ENCODE measurements at regions not wholly inside any gene's neighbourhood (a gene's known extent, or its start where the extent isn't known, plus 50 kb on each side); places are given as distances from the start of the nearest gene placed in this dataset.

DNA sequence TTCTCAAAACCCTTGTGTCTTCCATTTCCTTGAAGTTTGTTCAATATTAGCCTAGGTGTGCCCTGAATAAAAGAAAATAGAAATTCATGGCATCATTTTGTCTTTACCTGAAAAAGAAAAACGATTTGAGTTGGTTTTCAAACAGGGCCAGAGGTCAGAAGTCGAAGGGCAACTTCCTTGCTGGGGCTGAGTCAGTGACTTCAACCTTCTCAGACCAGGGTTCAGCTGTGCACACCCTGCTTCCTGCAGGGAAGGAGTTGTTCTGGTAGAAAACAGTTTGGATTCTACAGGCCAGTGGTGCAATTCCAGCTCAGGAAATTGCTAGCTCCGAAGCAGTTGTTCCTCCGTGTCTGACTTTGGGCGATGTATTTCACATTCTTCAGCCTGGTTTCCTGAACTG lies 132.1 kb upstream of the SLC30A5 start:
- no peak overlapping the region for H3K4me3 Mint-ChIP-seq
- H3K36me3 Mint-ChIP-seq, result no peaks in the 10 kb centered on the region
- Histone ChIP-seq H3K27ac (ENCODE audit: low read length) (no peak overlapping the region), H3K4me1 (ENCODE audit: control insufficient read depth, insufficient read depth, low read length) (no peaks in the 10 kb centered on the region), H3K36me3 (ENCODE audit: control insufficient read depth, insufficient read depth, low read length) (no peaks in the 10 kb centered on the region), H3K4me3 (ENCODE audit: low read length) (no peak overlapping the region), H3K27me3 (ENCODE audit: control insufficient read depth, insufficient read depth, low read length) (no peaks in the 10 kb centered on the region), H3K9me3 (ENCODE audit: control insufficient read depth, insufficient read depth, low read length) (no peaks in the 10 kb centered on the region)
- peaks cover 0 to 2% of the 10 kb centered on the region in 2 donors for H3K27me3 Mint-ChIP-seq (ENCODE audit: low read depth in 2 of 2)
- H3K9me3 Mint-ChIP-seq, result no peaks in the 10 kb centered on the region
- DNase-seq (no peak), ATAC-seq (no peak)
- WGBS (ENCODE audit: insufficient coverage), result 87% methylated on average over 5 of the region's 5 CpGs
- H3K4me1 Mint-ChIP-seq, result no peaks in the 10 kb centered on the region
- intact Hi-C loops (cut with micrococcal nuclease), result loop anchor here (5.0 kb wide), 1 partner anchor 674 kb away; no protein-coding TSS in a partner anchor
- H3K27ac Mint-ChIP-seq, result no peak overlapping the region
- TF ChIP-seq, protein P1, sequence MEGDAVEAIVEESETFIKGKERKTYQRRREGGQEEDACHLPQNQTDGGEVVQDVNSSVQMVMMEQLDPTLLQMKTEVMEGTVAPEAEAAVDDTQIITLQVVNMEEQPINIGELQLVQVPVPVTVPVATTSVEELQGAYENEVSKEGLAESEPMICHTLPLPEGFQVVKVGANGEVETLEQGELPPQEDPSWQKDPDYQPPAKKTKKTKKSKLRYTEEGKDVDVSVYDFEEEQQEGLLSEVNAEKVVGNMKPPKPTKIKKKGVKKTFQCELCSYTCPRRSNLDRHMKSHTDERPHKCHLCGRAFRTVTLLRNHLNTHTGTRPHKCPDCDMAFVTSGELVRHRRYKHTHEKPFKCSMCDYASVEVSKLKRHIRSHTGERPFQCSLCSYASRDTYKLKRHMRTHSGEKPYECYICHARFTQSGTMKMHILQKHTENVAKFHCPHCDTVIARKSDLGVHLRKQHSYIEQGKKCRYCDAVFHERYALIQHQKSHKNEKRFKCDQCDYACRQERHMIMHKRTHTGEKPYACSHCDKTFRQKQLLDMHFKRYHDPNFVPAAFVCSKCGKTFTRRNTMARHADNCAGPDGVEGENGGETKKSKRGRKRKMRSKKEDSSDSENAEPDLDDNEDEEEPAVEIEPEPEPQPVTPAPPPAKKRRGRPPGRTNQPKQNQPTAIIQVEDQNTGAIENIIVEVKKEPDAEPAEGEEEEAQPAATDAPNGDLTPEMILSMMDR (IDR thresholded peaks at IDR 0.05), result no peak

DNA sequence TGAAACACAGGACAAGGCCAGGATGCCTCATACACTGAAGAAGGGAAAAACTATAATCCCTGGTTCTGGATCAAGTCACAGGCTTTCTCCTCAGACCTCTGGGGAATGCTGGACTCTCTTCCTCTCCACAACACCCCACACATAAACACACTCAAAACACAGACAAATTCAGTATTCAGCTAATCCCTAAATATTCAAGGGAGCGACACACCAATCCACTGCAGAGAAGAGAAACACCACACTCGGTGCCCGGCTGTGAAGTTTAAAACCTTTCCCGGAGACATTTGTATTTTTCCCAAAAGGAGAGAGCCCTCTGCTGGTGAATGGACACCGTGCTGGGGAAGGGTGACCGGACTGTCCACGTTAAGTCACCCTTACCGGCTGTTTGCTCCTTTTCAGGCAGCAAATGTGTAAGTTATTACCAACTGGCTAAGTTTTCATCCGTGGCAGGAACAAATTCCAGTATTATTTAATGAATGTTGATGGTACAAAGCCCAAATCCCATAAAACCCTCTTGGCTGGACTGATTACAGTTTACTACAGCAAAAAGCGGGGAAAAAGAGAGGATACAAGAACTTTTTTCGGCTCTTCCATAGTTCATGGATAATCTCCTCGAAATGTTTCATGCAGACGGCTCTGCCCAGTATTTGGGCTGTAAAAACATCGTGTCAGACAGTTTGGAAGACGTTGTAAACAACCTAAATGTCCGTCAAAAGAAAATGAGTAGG lies 130.9 kb upstream of the SLC30A5 start:
- no peak overlapping the region for H3K27ac Mint-ChIP-seq
- TF ChIP-seq, protein P1 (IDR thresholded peaks at IDR 0.05), result no peak
- DNase-seq (peak in 1 of 2 donors; percentile 21), ATAC-seq (no peak)
- H3K27ac ChIP-seq (ENCODE audit: low read length), result no peak overlapping the region
- no peak overlapping the region for H3K4me3 Mint-ChIP-seq
- no peaks in the 10 kb centered on the region for H3K36me3 Mint-ChIP-seq
- H3K4me1 ChIP-seq (ENCODE audit: control insufficient read depth, insufficient read depth, low read length), result no peaks in the 10 kb centered on the region
- intact Hi-C loops (cut with micrococcal nuclease), result loop anchor here (5.0 kb wide), 1 partner anchor 676 kb away; no protein-coding TSS in a partner anchor
- no peaks in the 10 kb centered on the region for H3K27me3 Mint-ChIP-seq (ENCODE audit: low read depth in 2 of 2)
- no peaks in the 10 kb centered on the region for H3K9me3 Mint-ChIP-seq
- H3K4me3 ChIP-seq (ENCODE audit: low read length), result no peak overlapping the region
- H3K9me3 ChIP-seq (ENCODE audit: control insufficient read depth, insufficient read depth, low read length), result no peaks in the 10 kb centered on the region
- no peaks in the 10 kb centered on the region for H3K36me3 ChIP-seq (ENCODE audit: control insufficient read depth, insufficient read depth, low read length)
- H3K4me1 Mint-ChIP-seq, result no peaks in the 10 kb centered on the region
- 50% methylated on average over 15 of the region's 16 CpGs for WGBS (ENCODE audit: insufficient coverage)
- no peaks in the 10 kb centered on the region for H3K27me3 ChIP-seq (ENCODE audit: control insufficient read depth, insufficient read depth, low read length)

DNA sequence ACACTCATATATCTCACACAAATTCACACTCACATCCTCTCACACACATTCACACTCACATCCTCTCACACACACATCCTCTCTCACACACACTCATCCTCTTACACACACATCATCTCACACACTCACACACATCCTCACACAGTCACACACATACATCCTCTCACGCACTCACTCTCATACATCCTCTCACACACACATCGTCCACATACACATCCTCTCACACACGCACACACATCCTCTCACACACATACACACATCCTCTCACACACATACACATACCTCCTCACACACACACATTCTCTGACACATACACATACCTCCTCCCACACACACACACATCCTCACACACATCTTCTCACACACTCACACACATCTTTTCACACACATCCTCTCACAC lies 129.1 kb upstream of the SLC30A5 start:
- intact Hi-C loops (cut with micrococcal nuclease), result loop anchor here (5.0 kb wide), 1 partner anchor 677 kb away; no protein-coding TSS in a partner anchor
- Mint-ChIP-seq H3K4me1 (no peaks in the 10 kb centered on the region), H3K27ac (no peak overlapping the region), H3K27me3 (ENCODE audit: low read depth in 2 of 2) (peaks cover 0 to 3% of the 10 kb centered on the region in 2 donors), H3K9me3 (no peaks in the 10 kb centered on the region), H3K4me3 (no peak overlapping the region), H3K36me3 (no peaks in the 10 kb centered on the region)
- Histone ChIP-seq H3K27me3 (ENCODE audit: control insufficient read depth, insufficient read depth, low read length) (no peaks in the 10 kb centered on the region), H3K9me3 (ENCODE audit: control insufficient read depth, insufficient read depth, low read length) (no peaks in the 10 kb centered on the region), H3K4me3 (ENCODE audit: low read length) (no peak overlapping the region), H3K36me3 (ENCODE audit: control insufficient read depth, insufficient read depth, low read length) (no peaks in the 10 kb centered on the region), H3K4me1 (ENCODE audit: control insufficient read depth, insufficient read depth, low read length) (no peaks in the 10 kb centered on the region), H3K27ac (ENCODE audit: low read length) (no peak overlapping the region)
- TF ChIP-seq, protein P1 (IDR thresholded peaks at IDR 0.05), result no peak
- 67% methylated on average over 3 of the region's 3 CpGs for WGBS (ENCODE audit: insufficient coverage)
- DNase-seq (no peak), ATAC-seq (peak in 1 of 3 donors; percentile 19)

DNA sequence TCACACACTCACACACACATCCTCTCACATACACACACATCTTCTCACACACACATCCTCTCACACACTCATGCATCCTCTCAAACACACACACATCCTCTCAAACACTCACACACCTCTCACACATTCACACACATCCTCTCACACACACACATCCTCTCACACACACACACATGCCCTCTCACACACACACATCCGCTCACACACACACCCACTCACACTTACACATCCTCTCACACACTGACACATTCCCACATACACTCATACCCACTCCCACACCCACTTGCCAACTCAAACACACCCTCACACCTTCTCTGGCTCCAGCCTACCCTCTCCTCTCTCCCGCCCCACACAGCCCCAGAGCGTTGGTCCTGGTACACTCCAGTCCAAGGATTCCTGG lies 127.9 kb upstream of the SLC30A5 start:
- intact Hi-C loops (cut with micrococcal nuclease), result no loop called here
- Histone ChIP-seq H3K36me3 (ENCODE audit: control insufficient read depth, insufficient read depth, low read length) (no peaks in the 10 kb centered on the region), H3K27ac (ENCODE audit: low read length) (no peak overlapping the region), H3K4me1 (ENCODE audit: control insufficient read depth, insufficient read depth, low read length) (no peaks in the 10 kb centered on the region), H3K27me3 (ENCODE audit: control insufficient read depth, insufficient read depth, low read length) (peaks cover 2% of the 10 kb centered on the region), H3K4me3 (ENCODE audit: low read length) (no peak overlapping the region), H3K9me3 (ENCODE audit: control insufficient read depth, insufficient read depth, low read length) (no peaks in the 10 kb centered on the region)
- ATAC-seq (peak in 1 of 3 donors; percentile 30), DNase-seq (no peak)
- 93% methylated on average over 3 of the region's 3 CpGs for WGBS (ENCODE audit: insufficient coverage)
- H3K9me3 Mint-ChIP-seq, result no peaks in the 10 kb centered on the region
- peaks cover 6 to 11% of the 10 kb centered on the region in 2 donors for H3K27me3 Mint-ChIP-seq (ENCODE audit: low read depth in 2 of 2)
- H3K27ac Mint-ChIP-seq, result no peak overlapping the region
- TF ChIP-seq, protein P1 (IDR thresholded peaks at IDR 0.05), result no peak
- H3K4me1 Mint-ChIP-seq, result no peaks in the 10 kb centered on the region
- H3K36me3 Mint-ChIP-seq, result no peaks in the 10 kb centered on the region
- H3K4me3 Mint-ChIP-seq, result no peak overlapping the region
